ENCODE measurements at regions not wholly inside any gene's neighbourhood (a gene's known extent, or its start where the extent isn't known, plus 50 kb on each side); places are given as distances from the start of the nearest gene placed in this dataset.

DNA sequence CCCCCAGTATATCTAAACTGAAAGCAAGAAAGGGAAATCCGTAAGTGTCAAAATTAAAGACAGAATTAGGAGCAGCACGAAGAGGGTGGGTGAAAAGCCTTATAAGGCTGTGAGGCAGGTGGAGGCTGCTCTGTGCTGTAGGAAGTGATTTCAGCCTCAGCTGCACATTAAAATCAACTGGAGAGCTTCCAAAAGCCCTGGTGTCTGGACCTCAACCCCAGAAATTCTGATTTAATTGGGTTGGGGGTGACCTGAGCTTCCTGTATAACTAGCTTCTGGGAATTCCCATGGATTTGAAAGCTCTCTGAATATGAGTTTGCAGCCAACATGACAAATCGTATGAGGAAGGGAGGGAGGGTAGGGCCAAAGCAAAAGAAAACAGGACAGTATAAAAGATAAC, 242.4 kb upstream of the TMTC4 start:
- Histone ChIP-seq H3K27me3 (replicated peaks; ENCODE audit: insufficient read depth) (no peaks in the 10 kb centered on the region), H3K27ac (no peak overlapping the region), H3K4me1 (ENCODE audit: control insufficient read depth in 1 of 2, low read depth in 2 of 2) (no peaks in the 10 kb centered on the region), H3K4me3 (no peak overlapping the region), H3K36me3 (no peaks in the 10 kb centered on the region), H3K9me3 (no peaks in the 10 kb centered on the region)
- ATAC-seq (ENCODE audit: insufficient number of reproducible peaks, low FRiP score, low read depth), result no peak
- DNase-seq (ENCODE audit: low spot score), result no peak
- TF ChIP-seq, protein P1, sequence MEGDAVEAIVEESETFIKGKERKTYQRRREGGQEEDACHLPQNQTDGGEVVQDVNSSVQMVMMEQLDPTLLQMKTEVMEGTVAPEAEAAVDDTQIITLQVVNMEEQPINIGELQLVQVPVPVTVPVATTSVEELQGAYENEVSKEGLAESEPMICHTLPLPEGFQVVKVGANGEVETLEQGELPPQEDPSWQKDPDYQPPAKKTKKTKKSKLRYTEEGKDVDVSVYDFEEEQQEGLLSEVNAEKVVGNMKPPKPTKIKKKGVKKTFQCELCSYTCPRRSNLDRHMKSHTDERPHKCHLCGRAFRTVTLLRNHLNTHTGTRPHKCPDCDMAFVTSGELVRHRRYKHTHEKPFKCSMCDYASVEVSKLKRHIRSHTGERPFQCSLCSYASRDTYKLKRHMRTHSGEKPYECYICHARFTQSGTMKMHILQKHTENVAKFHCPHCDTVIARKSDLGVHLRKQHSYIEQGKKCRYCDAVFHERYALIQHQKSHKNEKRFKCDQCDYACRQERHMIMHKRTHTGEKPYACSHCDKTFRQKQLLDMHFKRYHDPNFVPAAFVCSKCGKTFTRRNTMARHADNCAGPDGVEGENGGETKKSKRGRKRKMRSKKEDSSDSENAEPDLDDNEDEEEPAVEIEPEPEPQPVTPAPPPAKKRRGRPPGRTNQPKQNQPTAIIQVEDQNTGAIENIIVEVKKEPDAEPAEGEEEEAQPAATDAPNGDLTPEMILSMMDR (IDR thresholded peaks at IDR 0.05), result no peak

DNA sequence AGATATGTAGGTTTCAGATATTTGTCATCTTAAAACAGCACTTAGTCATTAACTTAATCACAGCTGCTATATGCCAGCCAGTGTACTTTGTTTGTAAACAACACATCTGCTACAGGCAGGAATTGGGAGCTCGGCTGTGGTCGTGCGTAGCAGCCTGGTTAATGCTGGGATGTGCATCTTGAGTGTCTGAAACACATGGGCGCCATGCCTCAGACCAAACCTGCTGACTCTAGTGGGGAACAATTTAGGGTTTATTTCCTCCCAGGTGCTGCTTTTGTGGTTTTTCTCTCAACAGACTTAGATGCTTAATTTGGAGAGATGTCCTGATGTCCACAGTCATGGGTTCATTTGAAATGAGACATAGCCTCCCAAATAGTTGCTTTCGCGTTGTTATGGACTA, 238.5 kb upstream of the TMTC4 start:
- ATAC-seq (ENCODE audit: insufficient number of reproducible peaks, low FRiP score, low read depth) (no peak), DNase-seq (ENCODE audit: low spot score) (no peak)
- Histone ChIP-seq H3K27ac (no peak overlapping the region), H3K36me3 (no peaks in the 10 kb centered on the region), H3K4me1 (ENCODE audit: control insufficient read depth in 1 of 2, low read depth in 2 of 2) (no peaks in the 10 kb centered on the region), H3K27me3 (replicated peaks; ENCODE audit: insufficient read depth) (no peaks in the 10 kb centered on the region), H3K4me3 (no peak overlapping the region), H3K9me3 (no peaks in the 10 kb centered on the region)
- TF ChIP-seq, protein P1 (IDR thresholded peaks at IDR 0.05), result no peak

DNA sequence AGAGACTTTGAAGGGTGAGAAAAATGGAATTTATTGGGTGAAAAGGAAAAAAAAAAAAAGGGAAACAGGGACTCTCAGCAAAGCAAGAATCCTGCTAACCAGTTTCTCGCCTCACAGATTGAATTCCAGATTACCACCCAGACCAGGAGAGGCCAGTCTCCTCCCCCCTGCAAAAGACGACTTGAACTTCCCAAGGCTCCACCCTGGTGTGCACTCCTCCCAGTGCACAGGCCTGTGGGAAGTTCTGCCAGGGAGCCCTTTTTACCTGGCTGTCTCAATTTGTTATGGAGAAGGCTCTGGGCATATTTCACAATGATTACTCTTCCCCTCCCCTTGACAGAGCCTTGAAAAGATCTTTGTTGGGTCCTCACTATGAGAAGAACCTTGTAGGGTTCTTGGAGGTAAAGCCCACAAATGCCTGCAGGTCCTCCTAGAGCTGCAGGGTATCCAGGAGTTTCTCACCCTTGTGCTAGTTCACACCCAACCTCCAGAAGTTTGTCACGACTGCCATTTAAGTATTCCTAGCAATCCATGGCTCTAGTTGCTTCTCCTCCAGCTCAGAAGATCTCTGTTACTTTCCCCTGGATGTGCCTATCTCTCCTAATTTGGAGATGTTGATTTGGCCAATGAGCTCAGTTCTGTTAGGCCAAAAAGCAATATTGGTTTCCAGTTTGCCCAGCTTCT, 229.8 kb upstream of the TMTC4 start:
- H3K4me3 ChIP-seq, result no peak overlapping the region
- ATAC-seq (ENCODE audit: insufficient number of reproducible peaks, low FRiP score, low read depth) (no peak), DNase-seq (ENCODE audit: low spot score) (no peak)
- no peaks in the 10 kb centered on the region for H3K4me1 ChIP-seq (ENCODE audit: control insufficient read depth in 1 of 2, low read depth in 2 of 2)
- TF ChIP-seq, protein P1 (IDR thresholded peaks at IDR 0.05), result no peak
- no peaks in the 10 kb centered on the region for H3K36me3 ChIP-seq
- no peak overlapping the region for H3K27ac ChIP-seq
- H3K9me3 ChIP-seq, result no peaks in the 10 kb centered on the region
- H3K27me3 ChIP-seq (replicated peaks; ENCODE audit: insufficient read depth), result no peaks in the 10 kb centered on the region

- Histone ChIP-seq H3K27ac (no peak overlapping the region), H3K36me3 (no peaks in the 10 kb centered on the region), H3K4me3 (no peak overlapping the region), H3K27me3 (replicated peaks; ENCODE audit: insufficient read depth) (no peaks in the 10 kb centered on the region), H3K9me3 (no peaks in the 10 kb centered on the region), H3K4me1 (ENCODE audit: control insufficient read depth in 1 of 2, low read depth in 2 of 2) (no peaks in the 10 kb centered on the region)
- ATAC-seq (ENCODE audit: insufficient number of reproducible peaks, low FRiP score, low read depth) (no peak), DNase-seq (ENCODE audit: low spot score) (no peak)
- TF ChIP-seq, protein P1 (IDR thresholded peaks at IDR 0.05), result no peak
These were observed 225.2 kb upstream of the TMTC4 start for GRCh38 chr13:100899720-100900316.

GRCh38 chr13:100898431-100898830, 223.8 kb upstream of the TMTC4 start:
- no peaks in the 10 kb centered on the region for H3K9me3 ChIP-seq
- no peak overlapping the region for H3K4me3 ChIP-seq
- DNase-seq (ENCODE audit: low spot score) (no peak), ATAC-seq (ENCODE audit: insufficient number of reproducible peaks, low FRiP score, low read depth) (no peak)
- H3K27me3 ChIP-seq (replicated peaks; ENCODE audit: insufficient read depth), result no peaks in the 10 kb centered on the region
- TF ChIP-seq, protein P1 (IDR thresholded peaks at IDR 0.05), result no peak
- H3K36me3 ChIP-seq, result no peaks in the 10 kb centered on the region
- no peaks in the 10 kb centered on the region for H3K4me1 ChIP-seq (ENCODE audit: control insufficient read depth in 1 of 2, low read depth in 2 of 2)
- H3K27ac ChIP-seq, result no peak overlapping the region

Measured in thoracic aorta (tissue), 2 donors.